GM23248 (cell line): ENCODE measurements at regions not wholly inside any gene's neighbourhood (a gene's known extent, or its start where the extent isn't known, plus 50 kb on each side); places are given as distances from the start of the nearest gene placed in this dataset.

ENCODE experiments used
- DNase-seq: peaks from one replicate; pipeline ENCODE4 v3.0.0-alpha.2; 2015
- H2AFZ ChIP-seq: fragments of 200-600 bp; sonication (generic); 2 replicates; pipeline ENCODE4 v1.6.1; 2016; ENCODE audit warnings: antibody characterized with exemption
- H3F3A ChIP-seq: fragments of 200-600 bp; sonication (generic); 2 replicates; pipeline ENCODE4 v1.6.1; 2016; ENCODE audit warnings: mild to moderate bottlenecking, antibody characterized with exemption, mixed run types; ENCODE audit not compliant: insufficient read depth
- H3K27ac ChIP-seq: fragments of 200-600 bp; sonication (generic); 2 replicates; pipeline ENCODE4 v1.5.1; 2016; ENCODE audit warnings: mild to moderate bottlenecking
- H3K27me3 ChIP-seq: fragments of 200-600 bp; sonication (generic); replicated peaks from 2 replicates; pipeline ENCODE4 v1.6.1; 2016; ENCODE audit warnings: mild to moderate bottlenecking; ENCODE audit not compliant: insufficient read depth
- H3K36me3 ChIP-seq: fragments of 200-600 bp; sonication (generic); 2 replicates; pipeline ENCODE4 v1.6.1; 2016; ENCODE audit warnings: low read depth, mild to moderate bottlenecking
- H3K4me1 ChIP-seq: fragments of 200-600 bp; sonication (generic); 2 replicates; pipeline ENCODE4 v1.6.1; 2016; ENCODE audit warnings: mild to moderate bottlenecking; ENCODE audit not compliant: insufficient read depth
- H3K4me2 ChIP-seq: fragments of 200-600 bp; sonication (generic); one replicate; pipeline ENCODE4 v1.6.1; 2016; ENCODE audit warnings: mild to moderate bottlenecking; ENCODE audit not compliant: unreplicated experiment
- H3K4me3 ChIP-seq: fragments of 200-600 bp; sonication (generic); 2 replicates; pipeline ENCODE4 v1.5.1; 2016; ENCODE audit warnings: mild to moderate bottlenecking
- H3K79me2 ChIP-seq: fragments of 200-600 bp; sonication (generic); 2 replicates; pipeline ENCODE4 v1.6.1; 2016; ENCODE audit warnings: mild to moderate bottlenecking; ENCODE audit not compliant: insufficient read depth
- H3K9ac ChIP-seq: fragments of 200-600 bp; sonication (generic); 2 replicates; pipeline ENCODE4 v1.6.1; 2016; ENCODE audit warnings: mild to moderate bottlenecking
- H3K9me2 ChIP-seq: fragments of 200-600 bp; sonication (generic); 2 replicates; pipeline ENCODE4 v1.6.1; 2016; ENCODE audit warnings: mixed run types, mild to moderate bottlenecking, moderate library complexity; ENCODE audit not compliant: insufficient read depth
- H3K9me3 ChIP-seq: fragments of 200-600 bp; sonication (generic); one replicate; pipeline ENCODE4 v1.6.1; 2017; ENCODE audit warnings: low read depth
- H4K20me1 ChIP-seq: fragments of 200-600 bp; sonication (generic); 2 replicates; pipeline ENCODE4 v1.6.0; 2016; ENCODE audit not compliant: insufficient read depth
- EZH2 ChIP-seq: fragments of 200-600 bp; sonication (generic); IDR thresholded peaks from 2 replicates; pipeline ENCODE4 v1.6.1; 2018; ENCODE audit warnings: antibody characterized with exemption, mild to moderate bottlenecking; ENCODE audit not compliant: insufficient read depth, poor library complexity, severe bottlenecking
- EZH2phosphoT487 ChIP-seq: fragments of 200-600 bp; sonication (generic); IDR thresholded peaks from 2 replicates; pipeline ENCODE4 v1.6.1; 2018; ENCODE audit warnings: antibody characterized with exemption, moderate library complexity, mild to moderate bottlenecking, low read depth; ENCODE audit not compliant: insufficient read depth
- WGBS, 2 experiments: methylation state at CpG; one replicate each; pipeline ENCODE4 v1.1.6; 2015 to 2017; ENCODE audit warnings: low lambda C conversion rate in 2 of 2, low coverage in 1 of 2; ENCODE audit errors: missing lambda C conversion rate in 2 of 2; 5-methylcytosine and 5-hydroxymethylcytosine counted together
- in situ Hi-C: fragments of 300-500 bp; cut with MboI; formaldehyde crosslinking; loops from 2 replicates; pipeline ENCODE4 v1.15.0; 2020

GRCh38 chr11:134585666-134586610 is 173.9 kb upstream of the B3GAT1 start:
- Histone ChIP-seq H3K9me2 (no peaks in the 10 kb centered on the region), H3K27me3 (no peaks in the 10 kb centered on the region), H3K4me1 (no peaks in the 10 kb centered on the region), H2AFZ (no peak overlapping the region), H3F3A (no peaks in the 10 kb centered on the region), H3K79me2 (no peaks in the 10 kb centered on the region), H3K4me3 (no peak overlapping the region), H3K9me3 (no peaks in the 10 kb centered on the region), H3K36me3 (no peaks in the 10 kb centered on the region), H3K4me2 (no peak overlapping the region), H3K27ac (no peak overlapping the region), H3K9ac (no peak overlapping the region), H4K20me1 (no peaks in the 10 kb centered on the region)
- in situ Hi-C loops: no loop called here
- 30 to 35% methylated on average over 14 to 15 of the region's 15 CpGs for WGBS, 2 experiments
- no peak for DNase-seq
- TF ChIP-seq EZH2phosphoT487 (no peak), EZH2 (no peak)

- H3K27ac ChIP-seq: no peak overlapping the region
- in situ Hi-C loops: no loop called here
- H3K4me1 ChIP-seq: no peaks in the 10 kb centered on the region
- H3K4me3 ChIP-seq: no peak overlapping the region
- no peak for DNase-seq
- H3K4me2 ChIP-seq: no peak overlapping the region
- no peaks in the 10 kb centered on the region for H3K9me3 ChIP-seq
- no peaks in the 10 kb centered on the region for H3K36me3 ChIP-seq
- no peaks in the 10 kb centered on the region for H3F3A ChIP-seq
- H3K79me2 ChIP-seq: no peaks in the 10 kb centered on the region
- TF ChIP-seq EZH2 (no peak), EZH2phosphoT487 (no peak)
- H3K9ac ChIP-seq: no peak overlapping the region
- H4K20me1 ChIP-seq: no peaks in the 10 kb centered on the region
- WGBS, 2 experiments: 24 to 29% methylated on average over 14 of the region's 14 CpGs
- no peaks in the 10 kb centered on the region for H3K27me3 ChIP-seq
- no peaks in the 10 kb centered on the region for H3K9me2 ChIP-seq
- H2AFZ ChIP-seq: no peak overlapping the region
These were observed 172.8 kb upstream of the B3GAT1 start for GRCh38 chr11:134584706-134585445.

- Histone ChIP-seq H2AFZ (no peak overlapping the region), H3K27me3 (no peaks in the 10 kb centered on the region), H3K27ac (no peak overlapping the region), H3K36me3 (no peaks in the 10 kb centered on the region), H3K4me3 (no peak overlapping the region), H3K9ac (no peak overlapping the region), H3K9me3 (no peaks in the 10 kb centered on the region), H3K4me1 (no peaks in the 10 kb centered on the region), H3K79me2 (no peaks in the 10 kb centered on the region), H3K4me2 (no peak overlapping the region), H3K9me2 (no peaks in the 10 kb centered on the region), H4K20me1 (no peaks in the 10 kb centered on the region), H3F3A (no peaks in the 10 kb centered on the region)
- DNase-seq: no peak
- in situ Hi-C loops: no loop called here
- WGBS, 2 experiments: 32% methylated on average over 15 of the region's 15 CpGs
- no peak for TF ChIP-seq EZH2
- no peak for TF ChIP-seq EZH2phosphoT487
These were observed 172.0 kb upstream of the B3GAT1 start for GRCh38 chr11:134584001-134584561.

GRCh38 chr11:134583397-134583990 is 171.5 kb upstream of the B3GAT1 start:
- no peaks in the 10 kb centered on the region for H3F3A ChIP-seq
- H3K9me2 ChIP-seq: no peaks in the 10 kb centered on the region
- no peaks in the 10 kb centered on the region for H3K36me3 ChIP-seq
- H3K9ac ChIP-seq: no peak overlapping the region
- in situ Hi-C loops: no loop called here
- H4K20me1 ChIP-seq: no peaks in the 10 kb centered on the region
- no peak overlapping the region for H2AFZ ChIP-seq
- TF ChIP-seq EZH2phosphoT487 (no peak), EZH2 (no peak)
- H3K27ac ChIP-seq: no peak overlapping the region
- no peak overlapping the region for H3K4me3 ChIP-seq
- no peaks in the 10 kb centered on the region for H3K79me2 ChIP-seq
- H3K4me1 ChIP-seq: no peaks in the 10 kb centered on the region
- DNase-seq: no peak
- 19 to 22% methylated on average over 6 of the region's 6 CpGs for WGBS, 2 experiments
- no peaks in the 10 kb centered on the region for H3K27me3 ChIP-seq
- no peaks in the 10 kb centered on the region for H3K9me3 ChIP-seq
- no peak overlapping the region for H3K4me2 ChIP-seq
